DLD1 (cell line): ENCODE measurements at regions not wholly inside any gene's neighbourhood (a gene's known extent, or its start where the extent isn't known, plus 50 kb on each side); places are given as distances from the start of the nearest gene placed in this dataset.
"Not testable (repeated sequence)": the region's sequence is repeated elsewhere in the genome, so short reads cannot be mapped to it uniquely, and the experiment has no call there.

Experiments used
- in situ Hi-C: cut with HindIII; loops from 2 replicates; pipeline ENCODE4 v1.10.0; 2017; ENCODE audit warnings: low sequenced_read_pairs

DNA sequence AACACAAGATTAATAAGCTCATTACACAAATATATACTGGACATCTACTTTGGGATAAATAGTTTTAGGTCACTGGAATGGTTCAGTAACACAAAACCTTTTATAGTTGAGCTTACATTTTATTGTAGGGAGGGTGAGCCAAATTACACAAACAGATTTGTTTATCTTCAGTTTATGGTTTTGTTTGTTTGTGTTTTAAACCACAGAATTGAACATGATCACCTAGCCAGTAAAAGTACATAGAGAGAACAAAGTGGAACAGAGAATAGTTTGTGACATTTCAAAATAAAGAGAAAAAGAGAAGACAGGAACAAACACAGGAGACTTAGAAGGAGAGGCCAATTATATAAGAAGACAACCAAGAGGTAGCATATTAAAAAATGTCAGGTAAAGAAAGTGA, 1930.2 kb upstream of the PCDH20 start:
- in situ Hi-C loops: no loop called here

DNA sequence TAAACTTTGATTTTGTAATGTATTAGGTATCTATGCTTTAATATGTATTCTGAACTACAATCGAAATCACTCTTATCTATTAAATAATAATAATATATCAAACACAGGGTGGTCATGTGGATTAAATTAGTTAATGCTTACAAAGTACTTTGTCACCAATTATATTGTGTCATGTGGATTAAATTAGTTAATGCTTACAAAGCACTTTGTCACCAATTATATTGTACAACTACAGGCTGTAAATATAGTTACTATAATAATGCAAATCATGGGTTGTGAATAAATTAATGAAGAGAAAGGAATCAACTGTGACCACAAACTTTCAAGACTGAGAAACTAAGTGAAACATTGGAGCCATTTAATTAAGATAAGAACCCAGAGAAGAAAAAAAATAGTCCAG, 1929.1 kb upstream of the PCDH20 start:
- in situ Hi-C loops: no loop called here

DNA sequence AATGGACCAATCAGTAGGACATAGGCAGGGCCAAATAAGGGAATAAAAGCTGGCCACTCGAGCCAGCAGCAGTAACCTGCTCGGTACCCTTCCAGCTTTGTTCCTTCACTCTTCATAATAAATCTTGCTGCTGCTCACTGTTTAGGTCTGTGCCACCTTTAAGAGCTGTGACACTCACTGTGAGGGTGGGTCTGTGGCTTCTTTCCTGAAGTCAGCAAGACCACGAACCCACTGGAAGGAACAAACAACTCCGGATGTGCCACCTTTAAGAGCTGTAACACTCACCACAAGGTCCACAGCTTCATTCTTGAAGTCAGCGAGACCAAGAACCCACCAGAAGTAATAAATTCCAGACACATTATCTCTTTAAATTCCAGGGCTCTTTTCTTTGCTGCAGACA, 1922.3 kb upstream of the PCDH20 start:
- in situ Hi-C loops: no loop called here

DNA sequence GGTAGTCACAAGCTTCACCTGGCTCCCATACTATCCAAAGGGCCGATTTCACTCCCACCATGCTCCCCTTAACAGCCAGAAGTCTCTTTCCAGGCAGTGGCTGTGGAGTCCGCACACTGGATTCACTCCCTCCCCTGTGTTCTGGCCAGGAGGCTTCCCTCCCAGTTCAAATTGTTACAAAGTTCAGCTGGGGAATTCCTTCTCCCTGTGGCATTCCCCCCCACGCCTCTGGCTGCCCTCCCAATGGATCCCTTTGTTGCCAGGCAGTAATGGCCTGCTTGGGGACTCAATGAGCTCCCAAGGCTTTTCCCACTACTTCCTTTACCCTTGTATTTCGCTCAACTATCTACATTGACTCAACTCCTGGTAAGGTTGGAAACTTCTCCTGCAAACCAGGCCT, 1921.4 kb upstream of the PCDH20 start:
- in situ Hi-C loops: no loop called here

DNA sequence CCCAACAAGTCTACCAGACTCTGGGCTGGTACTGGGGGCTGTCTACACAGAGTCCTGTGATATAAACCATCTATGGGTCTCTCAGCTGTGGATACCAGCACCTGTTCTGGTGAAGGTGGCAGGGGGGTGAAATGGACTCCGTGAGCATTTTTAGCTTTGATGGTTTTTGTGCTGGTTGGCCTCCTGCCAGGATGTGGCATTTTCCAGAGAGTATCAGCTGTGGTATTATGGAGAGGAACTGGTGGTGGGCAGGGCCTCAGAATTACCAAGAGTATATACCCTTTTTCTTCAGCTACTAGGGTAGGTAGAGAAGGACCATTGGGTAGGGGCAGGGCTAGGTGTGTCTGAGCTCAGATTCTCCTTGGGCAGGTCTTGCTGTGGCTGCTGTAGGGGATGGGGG, 1920.9 kb upstream of the PCDH20 start:
- in situ Hi-C loops: no loop called here

DNA sequence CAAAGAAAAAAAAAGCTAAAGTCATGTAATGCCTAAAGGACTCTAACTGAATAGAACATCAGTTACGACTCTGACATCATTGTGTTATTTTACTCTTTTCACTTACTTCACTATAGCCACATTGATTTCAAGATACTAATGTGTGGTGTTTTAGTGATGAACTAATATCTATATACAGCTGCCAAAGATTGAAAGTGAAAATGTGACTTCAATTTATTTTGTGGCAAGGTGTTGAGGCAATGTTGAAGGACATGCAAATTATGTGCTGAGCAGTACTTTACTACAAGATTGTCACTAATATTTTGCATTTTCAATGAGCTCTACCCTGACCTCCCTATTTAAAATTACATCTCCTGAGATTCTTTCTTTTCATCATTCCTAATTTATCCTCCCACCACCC, 1911.9 kb upstream of the PCDH20 start:
- in situ Hi-C loops: no loop called here

DNA sequence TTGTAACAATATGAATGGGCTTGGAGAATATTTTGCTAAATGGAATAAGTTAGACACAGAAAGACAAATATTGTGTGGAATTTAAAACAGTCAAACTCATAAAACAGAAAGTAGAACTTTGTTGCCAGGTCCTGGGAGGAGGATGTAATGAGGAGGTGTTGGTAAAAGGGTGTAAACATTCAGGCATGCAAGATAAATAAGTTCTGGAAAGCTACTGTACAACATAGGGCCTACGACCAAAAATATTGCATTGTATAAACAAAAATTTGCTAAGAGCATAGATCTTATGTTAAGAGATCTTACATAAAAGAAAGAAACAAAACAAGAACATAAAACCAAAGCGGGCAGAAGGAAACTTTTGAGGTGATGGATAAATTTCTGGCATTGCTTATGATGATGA, 1907.8 kb upstream of the PCDH20 start:
- in situ Hi-C loops: no loop called here

DNA sequence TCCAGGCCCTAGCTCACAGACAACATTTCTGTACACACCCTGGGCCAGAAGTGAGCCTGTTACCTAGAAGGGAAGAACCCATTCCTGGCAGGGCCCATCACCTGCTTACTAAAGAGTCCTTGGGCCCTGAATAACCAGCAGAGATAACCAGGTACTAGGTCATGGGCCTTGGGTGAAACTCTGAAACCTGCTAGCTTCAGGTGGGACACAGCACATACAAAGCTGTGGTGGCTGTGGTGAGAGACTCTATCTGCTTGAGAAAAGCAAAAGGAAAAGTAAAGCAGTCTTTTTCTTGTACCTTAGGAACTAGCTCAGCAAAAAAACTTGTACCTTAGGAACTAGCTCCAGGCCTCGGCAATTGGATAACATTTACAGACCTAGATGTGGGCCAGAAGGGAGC, 1895.9 kb upstream of the PCDH20 start:
- in situ Hi-C loops: no loop called here

DNA sequence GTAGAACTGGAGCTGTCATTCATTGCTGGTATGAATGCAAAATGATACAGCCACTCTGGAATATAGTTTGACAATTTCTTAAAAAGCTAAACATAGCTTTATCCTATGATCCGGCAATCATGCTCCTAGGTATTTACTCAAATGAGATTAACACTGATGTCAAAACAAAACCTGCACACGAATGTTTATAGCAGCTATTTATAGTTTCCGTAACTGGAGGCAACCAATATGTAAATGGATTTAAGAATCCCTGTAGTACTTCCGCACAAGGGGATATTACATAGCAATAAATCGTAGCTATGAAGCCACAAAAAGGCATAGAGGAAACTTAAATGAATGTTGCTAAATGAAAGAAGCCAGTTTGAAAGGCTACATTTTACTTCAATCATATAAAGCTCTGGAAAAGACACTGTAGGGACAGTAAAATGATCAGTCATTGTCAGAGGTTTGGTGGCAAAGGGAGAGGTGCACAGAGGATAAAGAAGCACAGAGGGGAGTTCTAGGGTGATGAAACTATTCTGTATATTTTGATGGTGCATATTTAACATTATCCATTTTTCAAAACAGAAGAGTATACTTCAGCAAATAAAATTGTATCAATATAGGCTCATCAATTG, 1893.0 kb upstream of the PCDH20 start:
- in situ Hi-C loops: no loop called here

DNA sequence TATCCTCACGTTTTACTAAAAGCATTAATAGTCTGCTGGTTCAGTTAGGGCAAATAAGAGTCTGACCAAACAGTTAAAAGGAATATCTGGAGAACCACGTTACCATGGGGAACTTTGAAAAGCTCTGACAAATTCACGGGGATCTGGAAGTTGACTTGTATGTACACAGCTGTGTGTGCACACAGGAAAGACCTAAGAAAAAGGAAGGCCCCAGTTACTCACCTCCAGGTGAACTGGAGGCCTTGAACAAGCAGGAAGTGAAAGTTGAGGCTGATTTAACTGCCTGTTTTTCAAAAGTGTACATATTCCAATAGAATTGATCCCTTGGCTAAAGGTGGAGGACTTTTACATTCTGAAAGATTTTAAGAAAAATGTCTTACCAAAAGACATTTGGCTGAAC, 1891.6 kb upstream of the PCDH20 start:
- in situ Hi-C loops: no loop called here

DNA sequence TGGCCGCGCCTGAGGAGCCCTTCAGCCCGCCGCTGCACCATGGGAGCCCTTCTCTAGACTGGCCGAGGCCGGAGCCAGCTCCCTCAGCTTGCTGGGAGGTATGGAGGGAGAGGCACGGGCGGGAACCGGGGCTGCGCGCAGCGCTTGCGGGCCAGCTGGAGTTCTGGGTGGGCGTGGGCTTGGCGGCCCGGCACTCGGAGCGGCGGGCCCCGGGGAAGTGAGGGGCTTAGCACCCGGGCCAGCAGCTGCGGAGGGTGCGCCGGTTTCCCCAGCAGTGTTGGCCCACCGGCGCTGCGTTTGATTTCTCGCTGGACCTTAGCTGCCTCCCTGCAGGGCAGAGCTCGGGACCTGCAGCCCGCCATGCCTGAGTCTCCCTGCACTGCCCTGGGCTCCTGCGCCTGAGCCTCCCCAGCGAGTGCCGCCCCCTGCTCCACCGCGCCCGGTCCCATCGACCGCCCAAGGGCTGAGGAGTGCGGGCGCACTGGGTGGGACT, 1890.0 kb upstream of the PCDH20 start:
- in situ Hi-C loops: no loop called here

DNA sequence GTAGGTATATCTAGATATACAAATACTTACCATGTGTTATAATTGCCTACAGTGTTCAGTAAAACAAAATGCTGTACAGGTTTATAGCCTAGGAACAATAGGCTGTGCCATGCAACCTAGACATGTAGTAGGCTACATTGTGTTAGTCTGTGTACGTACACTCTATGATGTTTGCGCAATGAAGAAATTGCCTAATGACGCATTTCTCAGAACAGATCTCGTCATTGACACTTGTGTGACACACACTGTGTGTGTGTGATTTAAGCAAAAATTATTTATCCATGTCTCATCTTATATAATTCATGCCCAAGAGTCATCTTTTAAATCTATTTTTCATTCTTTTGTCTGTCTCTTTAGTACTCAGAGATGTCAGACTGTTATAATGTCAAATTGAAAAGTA, 1888.8 kb upstream of the PCDH20 start:
- in situ Hi-C loops: no loop called here

DNA sequence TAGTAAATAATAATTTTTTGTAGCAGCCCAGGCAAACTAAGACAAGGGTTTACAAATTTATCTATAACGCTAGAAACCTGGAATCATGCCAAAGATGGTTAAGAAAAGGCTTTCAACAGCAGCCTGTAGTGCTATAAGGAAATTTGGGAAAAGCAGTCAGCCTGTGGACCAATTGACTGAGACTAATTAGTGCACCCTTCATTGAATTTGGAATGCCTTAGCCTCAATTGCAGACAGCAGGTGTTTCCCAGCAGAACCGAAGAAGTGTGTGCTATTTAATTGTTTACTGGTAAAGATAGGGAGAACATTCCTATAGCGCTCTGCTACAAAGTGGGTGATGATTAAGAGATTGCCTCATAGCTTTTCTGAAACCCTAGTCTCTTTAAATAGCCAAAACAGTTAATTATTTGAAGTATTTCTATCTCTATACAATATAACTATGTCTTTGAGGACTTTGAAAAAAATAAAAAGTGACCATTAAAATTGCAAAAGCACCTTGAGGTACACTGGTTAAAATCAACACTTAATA, 1884.3 kb upstream of the PCDH20 start:
- in situ Hi-C loops: no loop called here

DNA sequence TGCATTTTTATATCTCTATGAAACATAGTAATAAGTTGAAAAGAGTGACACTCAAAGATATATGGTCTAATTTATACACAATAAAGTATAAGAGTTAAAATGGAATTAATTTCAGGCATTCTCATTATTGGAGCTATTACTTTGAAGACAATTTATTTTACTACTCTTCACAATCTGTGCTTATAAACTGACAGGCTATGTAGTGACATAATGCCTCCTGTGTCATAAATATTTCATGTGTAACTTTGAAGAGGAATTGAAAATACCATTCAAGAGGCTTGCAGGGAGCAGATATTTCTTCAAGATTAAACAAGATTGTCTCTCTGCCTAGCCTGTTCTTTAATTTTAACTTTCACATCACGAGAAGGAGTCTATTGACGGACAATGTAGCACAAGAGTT, 1881.5 kb upstream of the PCDH20 start:
- in situ Hi-C loops: no loop called here

DNA sequence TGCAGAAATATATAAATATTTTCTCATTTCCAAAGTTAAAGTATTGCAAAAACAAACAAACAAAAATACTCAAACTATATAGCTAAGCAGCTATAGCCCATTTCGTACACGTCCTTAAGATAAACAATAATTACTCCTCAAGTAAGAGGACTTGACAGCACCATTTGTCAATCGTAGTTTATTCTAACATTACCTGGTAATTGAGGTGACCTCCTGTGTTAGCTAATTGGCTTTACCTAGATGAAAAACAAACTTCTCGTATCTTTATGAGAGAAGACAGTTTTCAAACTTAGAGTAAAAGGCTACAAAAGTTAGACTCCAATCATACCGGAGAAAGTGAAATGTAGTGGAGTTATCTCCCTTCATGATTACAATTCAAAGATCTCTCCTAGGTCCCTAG, 1876.1 kb upstream of the PCDH20 start:
- in situ Hi-C loops: no loop called here

DNA sequence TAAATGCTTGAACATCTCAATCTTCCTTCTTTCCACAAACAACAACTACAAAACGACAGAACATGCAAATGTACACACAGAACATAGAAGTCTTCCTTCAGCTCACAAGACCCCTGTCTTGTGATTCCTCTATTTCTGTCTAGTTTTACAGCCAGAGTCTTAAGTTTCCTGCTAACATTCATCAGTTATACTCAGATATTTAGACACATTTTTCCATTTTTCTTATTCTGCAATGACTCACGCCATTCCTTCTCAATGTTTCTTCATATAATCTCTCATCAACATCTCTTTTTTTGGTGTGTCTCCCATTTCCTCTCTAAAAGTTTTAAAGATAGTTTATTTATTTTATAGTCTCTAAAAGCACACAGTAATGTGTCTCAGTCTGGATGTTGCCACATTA, 1872.9 kb upstream of the PCDH20 start:
- in situ Hi-C loops: no loop called here

DNA sequence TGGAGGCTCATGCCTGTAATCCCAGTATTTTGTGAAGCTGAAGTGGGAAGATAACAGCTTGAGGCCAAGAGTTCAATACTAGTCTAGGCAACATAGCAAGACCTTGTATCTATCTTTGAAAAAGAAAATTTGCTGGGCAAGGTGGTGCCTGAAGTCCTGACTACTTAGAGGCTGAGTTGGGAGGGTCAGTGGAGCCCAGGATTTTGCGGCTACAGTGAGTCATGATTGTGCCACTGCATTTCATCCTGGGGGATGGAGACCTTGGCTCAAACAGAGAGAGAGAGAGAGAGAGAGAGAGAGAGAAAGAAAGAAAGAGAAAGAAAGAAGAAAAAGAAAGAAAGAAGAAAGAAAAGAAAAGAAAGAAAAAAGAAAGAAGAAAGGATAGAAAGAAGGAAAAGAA, 1872.3 kb upstream of the PCDH20 start:
- in situ Hi-C loops: no loop called here

DNA sequence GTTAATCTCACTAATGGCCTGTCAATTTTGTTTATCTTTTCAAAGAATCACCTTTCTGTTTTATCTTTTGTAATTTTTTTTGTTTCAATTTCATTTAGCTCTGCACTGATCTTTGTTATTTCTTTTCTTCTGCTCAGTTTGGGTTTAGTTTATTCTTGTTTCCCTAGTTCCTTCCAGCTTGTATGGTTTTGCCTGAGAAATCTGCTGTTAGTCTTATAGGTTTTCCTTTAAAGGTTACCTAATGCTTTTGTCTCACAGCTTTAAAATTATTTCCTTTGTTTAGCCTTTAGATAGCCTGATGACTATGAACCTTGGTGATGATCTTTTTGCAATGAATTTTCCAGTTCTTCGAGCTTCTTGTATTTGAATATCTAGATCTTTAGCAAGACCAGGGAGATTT, 1869.8 kb upstream of the PCDH20 start:
- in situ Hi-C loops: no loop called here

DNA sequence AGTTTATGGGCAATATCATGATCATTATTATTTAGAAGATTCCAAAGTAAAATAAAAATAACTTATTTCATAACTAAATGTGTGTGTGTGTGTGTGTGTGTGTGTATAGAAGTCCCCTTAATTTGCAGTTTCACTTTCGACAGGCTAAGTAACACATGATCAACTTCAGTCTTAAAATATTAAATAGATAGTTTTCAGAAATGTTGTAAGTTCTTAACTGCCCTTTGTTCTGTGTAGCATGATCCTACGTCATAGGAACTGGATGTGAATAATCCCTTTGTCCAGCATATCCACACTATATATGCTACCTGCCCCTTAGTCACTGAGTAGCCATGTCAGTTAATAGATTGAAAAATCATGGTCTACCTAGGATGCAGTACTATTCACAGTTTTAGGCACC, 1863.5 kb upstream of the PCDH20 start:
- in situ Hi-C loops: no loop called here

DNA sequence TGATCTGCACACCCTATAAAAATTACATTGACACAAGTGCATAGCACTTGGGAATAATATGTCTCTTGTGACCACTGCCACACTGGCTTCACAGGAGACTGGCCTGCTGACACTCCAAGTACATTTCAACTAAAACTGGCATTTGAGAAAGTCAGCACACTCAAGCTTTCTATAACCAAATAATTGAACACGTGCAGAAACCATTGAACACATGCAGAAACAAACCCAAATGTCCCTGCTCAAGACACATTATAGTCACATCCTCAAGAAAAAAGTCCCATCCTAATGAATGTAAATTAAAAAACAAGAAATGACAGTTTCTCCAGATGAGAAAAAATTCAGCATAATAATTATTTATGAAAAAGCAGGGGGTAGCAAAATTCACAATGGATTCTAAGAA, 1859.1 kb upstream of the PCDH20 start:
- in situ Hi-C loops: no loop called here

DNA sequence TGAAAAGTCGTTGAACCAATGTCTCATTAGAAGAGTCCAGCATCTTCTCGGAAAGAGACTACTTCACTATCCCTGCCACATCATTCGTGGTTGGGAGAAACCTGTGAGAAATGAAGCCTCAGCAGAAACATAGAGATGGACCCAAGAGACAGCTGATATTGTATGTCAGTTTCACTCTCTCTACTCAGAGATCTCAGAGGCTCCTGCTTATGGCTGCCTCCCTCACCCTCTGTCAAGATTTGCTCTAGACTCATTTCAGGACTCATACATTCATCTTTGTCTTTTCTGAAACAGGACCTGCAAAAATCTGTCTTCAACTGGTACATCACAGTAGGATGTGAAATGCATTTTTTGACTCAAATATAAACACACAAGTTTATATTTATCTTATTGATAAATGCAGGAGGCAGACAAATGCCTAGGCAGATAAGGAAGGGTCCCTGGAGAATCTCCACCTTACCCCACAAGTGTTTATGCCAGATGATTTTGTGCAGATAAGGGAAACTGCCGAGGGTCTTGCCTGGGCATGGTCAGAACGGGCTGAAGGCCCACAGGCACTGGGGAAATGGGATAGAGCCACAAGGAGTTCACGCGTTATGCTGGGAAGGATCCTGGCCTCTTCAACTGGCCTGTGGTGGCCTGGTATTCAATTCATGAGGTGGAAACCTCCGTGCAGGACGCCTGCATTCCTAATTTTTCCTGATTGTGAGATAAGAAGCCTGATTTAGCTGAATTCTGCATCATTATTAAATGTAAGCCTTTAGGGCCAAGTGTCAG, 1834.0 kb upstream of the PCDH20 start:
- in situ Hi-C loops: no loop called here

DNA sequence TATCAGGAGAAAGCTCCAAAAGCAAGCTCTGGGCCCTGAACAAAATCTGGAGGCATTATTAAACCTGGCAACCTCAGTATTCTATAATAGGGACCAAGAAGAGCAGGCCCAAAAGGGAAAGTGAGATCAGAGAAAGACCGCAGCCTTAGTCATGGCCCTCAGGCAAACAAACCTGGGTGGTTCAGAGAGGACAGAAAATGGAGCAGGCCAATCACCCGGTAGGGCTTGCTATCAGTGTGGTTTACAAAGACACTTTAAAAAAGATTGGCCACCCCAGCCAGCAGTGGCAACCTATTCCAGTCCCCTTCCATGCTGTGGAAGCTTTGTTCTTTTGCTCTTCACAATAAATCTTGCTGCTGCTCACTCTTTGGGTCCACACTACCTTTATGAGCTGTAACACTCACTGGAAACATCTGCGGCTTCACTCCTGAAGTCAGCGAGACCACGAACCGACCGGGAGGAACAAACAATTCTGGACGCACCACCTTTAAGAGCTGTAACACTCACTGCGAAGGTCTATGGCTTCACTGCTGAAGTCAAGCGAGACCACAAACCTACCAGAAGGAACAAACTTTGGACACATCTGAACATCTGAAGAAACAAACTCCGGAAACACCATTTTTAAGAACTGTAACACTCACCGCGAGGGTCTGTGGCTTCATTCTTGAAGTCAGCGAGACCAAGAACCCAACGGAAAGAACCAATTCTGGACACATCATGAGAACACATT, 1821.2 kb upstream of the PCDH20 start:
- in situ Hi-C loops: not testable (repeated sequence)
